GDM1 (cell line): ENCODE measurements at regions not wholly inside any gene's neighbourhood (a gene's known extent, or its start where the extent isn't known, plus 50 kb on each side); places are given as distances from the start of the nearest gene placed in this dataset.

ENCODE experiments used
- DNase-seq: peaks from one replicate; lab custom pipeline; 2025; lab: John Stamatoyannopoulos, UW

- no peak for DNase-seq
Measured at GRCh38 chr5:135234666-135235401, 164.2 kb downstream of the MACROH2A1 start.

GRCh38 chr5:135234242-135234641 is 164.8 kb downstream of the MACROH2A1 start:
- DNase-seq: no peak

- no peak for DNase-seq
Measured at GRCh38 chr5:135233477-135233876, 165.6 kb downstream of the MACROH2A1 start.

GRCh38 chr5:135232958-135233357 is 166.1 kb downstream of the MACROH2A1 start:
- DNase-seq: no peak

GRCh38 chr5:135231289-135231688 is 167.7 kb downstream of the MACROH2A1 start:
- no peak for DNase-seq

- no peak for DNase-seq
Measured at GRCh38 chr5:135230251-135230925, 168.6 kb downstream of the MACROH2A1 start.

- no peak for DNase-seq
Measured at GRCh38 chr5:135229679-135230132, 169.3 kb downstream of the MACROH2A1 start.

GRCh38 chr5:135229122-135229521 is 169.9 kb downstream of the MACROH2A1 start:
- DNase-seq: no peak

- no peak for DNase-seq
Measured at GRCh38 chr5:135228222-135228621, 170.8 kb downstream of the MACROH2A1 start.

GRCh38 chr5:135227064-135228022 is 171.7 kb downstream of the MACROH2A1 start:
- DNase-seq: no peak

- no peak for DNase-seq
Measured at GRCh38 chr5:135225856-135226560, 173.0 kb downstream of the MACROH2A1 start.

GRCh38 chr5:135223891-135224625 is 175.0 kb downstream of the MACROH2A1 start:
- DNase-seq: no peak

- no peak for DNase-seq
Measured at GRCh38 chr5:135223404-135223803, 175.6 kb downstream of the MACROH2A1 start.

GRCh38 chr5:135222771-135223170 is 176.3 kb downstream of the MACROH2A1 start:
- no peak for DNase-seq

- DNase-seq: no peak
Measured at GRCh38 chr5:135222171-135222681, 176.8 kb downstream of the MACROH2A1 start.

- DNase-seq: no peak
Measured at GRCh38 chr5:135221696-135222095, 177.3 kb downstream of the MACROH2A1 start.

GRCh38 chr5:135221187-135221473 is 177.9 kb downstream of the MACROH2A1 start:
- no peak for DNase-seq

- DNase-seq: no peak
Measured at GRCh38 chr5:135220394-135221186, 178.4 kb downstream of the MACROH2A1 start.

GRCh38 chr5:135219868-135220267 is 179.2 kb downstream of the MACROH2A1 start:
- no peak for DNase-seq
